AG08396 (cell line): ENCODE measurements at regions not wholly inside any gene's neighbourhood (a gene's known extent, or its start where the extent isn't known, plus 50 kb on each side); places are given as distances from the start of the nearest gene placed in this dataset.
"Not testable (repeated sequence)": the region's sequence is repeated elsewhere in the genome, so short reads cannot be mapped to it uniquely, and the experiment has no call there.

Experiments used
- DNase-seq: peaks from one replicate; pipeline ENCODE4 v3.0.0; 2012; ENCODE audit warnings: low spot score, mixed read lengths

DNA sequence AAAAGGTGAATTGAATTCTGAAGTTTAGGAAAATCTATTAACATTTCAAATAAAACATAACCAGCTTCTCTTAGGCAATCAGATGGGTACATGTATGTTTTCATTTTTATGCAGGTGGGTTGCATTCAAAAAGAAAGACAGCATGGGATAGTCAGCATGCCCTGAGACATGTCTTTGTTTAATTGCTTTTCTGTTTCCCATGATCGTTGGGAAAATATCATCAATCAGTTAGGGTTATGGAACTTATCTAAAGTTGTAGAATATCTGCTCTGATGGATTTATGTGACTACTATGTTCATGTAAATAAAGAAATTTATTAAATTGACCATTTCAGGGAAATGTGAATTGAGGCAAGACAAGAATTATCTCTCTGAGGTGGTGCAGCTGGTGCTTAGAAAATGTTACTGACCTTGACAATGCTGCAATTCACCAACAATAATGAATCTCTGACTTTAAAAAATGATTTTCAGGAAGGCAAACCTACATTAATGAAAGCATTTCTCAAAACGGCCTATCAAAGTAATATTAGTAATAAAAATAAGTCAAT, 112.7 kb downstream of the RFPL4B start:
- DNase-seq: no peak

DNA sequence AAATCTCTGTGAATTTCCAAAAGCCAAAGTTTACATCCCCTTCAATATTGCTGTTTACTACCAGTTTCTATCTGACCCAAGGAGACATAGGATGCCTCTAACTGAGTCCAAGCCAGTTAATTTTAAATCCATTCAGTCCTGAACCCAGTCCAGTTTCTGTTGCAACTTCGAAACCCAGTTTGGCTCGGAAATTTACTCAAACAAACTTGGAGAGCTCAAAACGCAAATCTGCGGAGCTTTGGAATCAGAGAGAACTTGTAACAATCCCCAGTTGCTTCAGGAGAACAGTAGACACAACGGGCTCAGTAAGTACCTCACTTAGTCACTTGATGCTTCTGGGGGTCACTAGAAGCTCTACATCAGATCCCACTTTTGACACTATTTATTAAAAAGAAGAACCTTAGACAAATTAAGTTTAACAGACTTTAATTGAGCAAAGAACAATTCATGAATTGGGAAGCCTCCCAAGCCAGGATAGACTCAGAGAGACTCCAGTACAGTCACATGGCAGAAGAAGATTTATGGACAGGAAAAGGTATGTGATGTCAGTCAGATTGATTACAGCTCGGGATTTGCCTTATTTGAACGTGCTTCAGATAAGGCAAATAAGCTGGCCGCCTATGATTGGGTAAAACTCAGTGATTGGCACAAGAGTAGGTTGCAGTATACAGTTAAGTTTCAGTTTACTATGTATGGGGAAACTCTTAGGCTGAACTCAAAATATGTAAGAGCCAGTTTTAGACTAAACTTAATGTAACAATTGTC, 118.0 kb downstream of the RFPL4B start:
- DNase-seq: no peak

DNA sequence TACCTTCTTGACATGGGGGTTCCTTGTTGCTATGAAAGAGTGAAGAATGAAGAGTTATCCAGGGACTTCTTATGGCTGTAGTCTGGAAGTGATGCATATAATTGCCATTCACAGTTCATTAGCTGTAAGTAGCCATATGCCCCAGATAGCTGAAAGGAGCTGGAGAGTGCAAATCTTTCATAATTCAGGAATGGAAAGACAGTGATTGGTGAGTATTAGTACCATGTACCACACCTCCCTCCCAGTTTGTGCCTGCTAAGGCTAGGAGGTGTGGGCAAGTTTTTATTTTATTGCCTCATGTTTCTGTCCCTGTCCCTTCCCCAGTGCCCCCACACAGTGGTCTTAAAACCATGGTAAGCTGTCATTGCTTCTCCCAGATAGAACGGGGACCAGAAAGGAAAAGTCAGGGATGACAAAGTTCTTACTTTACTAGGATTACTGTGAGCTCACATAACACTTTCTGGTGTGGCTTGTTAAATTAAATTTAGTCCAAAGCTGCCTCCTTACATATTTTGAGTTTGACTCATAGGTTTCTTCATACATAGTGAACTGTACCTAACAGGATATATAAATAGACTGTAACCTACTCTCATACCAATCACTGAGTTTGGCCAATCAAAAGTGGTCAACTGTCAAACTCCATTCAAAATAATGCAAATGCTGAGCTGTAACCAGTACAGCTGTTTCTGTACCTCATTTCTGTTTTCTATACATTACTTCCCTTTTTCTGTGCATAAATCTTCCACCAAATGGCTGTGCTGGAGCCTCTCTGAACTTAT, 119.4 kb downstream of the RFPL4B start:
- no peak for DNase-seq

DNA sequence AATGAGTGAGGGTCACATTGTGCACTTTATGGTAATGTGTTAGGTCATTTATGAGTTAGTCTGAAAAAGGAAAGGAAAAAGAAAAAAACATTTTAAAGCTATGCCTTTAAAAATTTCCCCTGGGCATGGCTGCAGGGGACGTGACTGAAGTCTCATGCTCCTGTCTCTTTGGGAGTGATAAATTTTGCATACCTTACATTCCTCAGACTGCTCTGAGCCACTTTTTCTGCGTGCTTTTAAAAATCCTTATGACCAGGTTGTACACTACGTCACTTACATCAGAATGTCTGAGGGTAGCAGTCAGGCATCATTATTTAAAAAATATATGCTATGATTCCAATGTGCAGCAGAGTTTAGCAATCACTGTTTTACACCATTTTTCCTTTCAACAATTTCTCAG, 121.2 kb downstream of the RFPL4B start:
- DNase-seq: no peak

DNA sequence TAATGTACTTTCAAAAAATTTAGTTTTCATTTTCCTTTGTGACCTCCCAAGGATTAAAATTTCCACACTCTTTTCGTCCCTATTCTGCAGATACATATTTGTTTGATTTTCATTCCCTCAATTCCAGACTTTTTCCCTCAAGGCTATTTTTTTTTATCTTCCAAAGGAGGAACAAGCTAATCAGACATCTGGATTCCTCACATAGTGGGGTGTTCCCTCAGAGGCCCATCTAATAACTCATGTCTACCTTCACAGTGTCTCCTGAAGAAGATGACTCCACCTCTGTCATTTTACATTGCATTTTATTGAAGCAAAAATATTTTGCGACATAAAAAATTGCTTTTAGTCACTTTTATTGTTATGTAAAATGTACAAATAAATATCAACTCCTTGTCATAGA, 122.2 kb downstream of the RFPL4B start:
- DNase-seq: no peak

DNA sequence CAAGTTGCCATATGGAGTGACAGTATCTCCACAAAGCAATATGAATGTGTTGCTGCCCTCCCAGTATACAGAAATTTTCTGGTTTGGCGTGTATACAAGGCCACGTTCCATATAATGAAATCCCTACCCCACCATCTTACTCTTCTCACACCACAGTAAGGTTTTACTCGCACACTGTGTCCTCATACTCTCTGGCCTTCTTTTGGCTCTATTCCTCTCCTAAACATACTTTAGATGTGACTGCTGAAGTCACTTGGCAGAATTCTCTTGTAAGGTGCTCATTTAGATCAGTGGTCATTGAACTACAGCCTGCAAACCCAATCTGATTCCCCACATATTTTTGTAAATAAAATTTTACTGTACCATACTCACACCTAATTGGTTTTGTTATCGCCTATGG, 123.2 kb downstream of the RFPL4B start:
- DNase-seq: no peak

DNA sequence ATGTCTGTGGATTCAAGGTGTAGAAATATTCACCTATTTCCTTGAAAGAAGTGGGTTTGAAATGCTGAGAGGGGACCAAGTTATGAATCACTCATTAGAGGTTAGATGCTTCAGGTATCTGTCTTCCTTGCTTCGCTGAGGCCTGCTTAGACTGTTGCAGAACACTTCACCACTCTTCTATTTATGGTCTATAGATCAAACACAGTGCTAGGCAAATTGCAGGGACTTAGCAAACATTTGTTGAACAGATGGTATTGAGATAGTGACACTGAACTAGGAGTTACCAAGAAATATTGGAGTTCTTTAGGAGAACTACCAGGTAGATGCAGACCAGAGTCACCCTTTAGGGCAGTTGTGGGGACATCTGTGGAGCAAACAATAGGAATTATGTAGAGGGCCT, 123.8 kb downstream of the RFPL4B start:
- no peak for DNase-seq

DNA sequence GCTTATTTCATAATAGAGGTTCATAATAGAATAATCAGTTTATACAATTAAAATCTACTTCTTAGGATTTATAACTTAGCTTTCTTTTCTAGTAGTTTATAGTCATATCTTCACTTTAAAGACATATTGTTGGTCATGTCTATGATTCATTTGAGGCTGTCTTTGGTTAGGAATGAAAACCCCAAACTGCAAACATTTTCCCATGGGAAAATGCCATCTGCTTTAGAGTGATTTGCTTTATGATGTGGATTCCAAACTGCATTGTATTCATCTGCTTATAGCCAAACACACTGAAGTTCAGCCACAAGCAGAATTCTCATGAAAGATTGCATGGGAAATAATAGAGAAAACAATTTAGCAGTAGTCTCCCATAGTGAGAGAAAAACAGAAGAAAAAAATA, 128.0 kb downstream of the RFPL4B start:
- no peak for DNase-seq

DNA sequence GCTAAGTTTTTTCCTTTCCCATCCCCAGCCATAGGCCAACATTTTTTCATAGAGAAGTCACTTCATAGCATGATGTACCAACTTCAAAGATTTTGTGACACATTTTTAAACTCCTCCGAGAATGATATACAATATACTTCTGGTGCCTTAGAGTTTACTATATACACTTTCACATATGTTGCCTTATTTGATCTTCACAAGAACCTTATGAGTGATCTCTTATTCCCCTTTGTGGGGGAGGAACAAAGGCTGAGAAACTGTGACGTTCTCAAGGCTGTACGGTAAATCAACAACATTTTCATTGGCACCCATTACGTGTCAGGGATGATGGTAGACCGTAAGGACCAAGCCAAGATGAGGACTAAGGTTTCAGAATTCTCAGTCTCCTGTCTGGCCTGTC, 130.0 kb downstream of the RFPL4B start:
- DNase-seq: no peak

DNA sequence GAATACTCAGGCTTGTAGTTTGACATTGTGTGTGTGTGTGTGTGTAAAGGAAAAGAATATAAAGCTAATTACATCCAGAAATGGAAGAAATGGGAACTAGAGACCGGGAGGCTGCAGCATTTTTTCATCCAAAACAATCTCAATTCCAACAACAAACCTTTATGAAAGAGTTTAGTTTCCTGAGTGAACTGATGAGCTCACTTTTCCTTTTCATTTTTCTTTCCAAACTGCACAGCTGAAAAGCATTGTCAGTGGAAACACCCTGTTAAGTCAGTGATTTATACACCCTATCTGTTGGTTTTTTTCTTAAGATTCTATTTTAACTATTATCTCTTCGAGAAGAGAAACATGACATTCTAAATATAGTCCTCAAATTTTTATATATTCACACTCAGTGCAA, 130.9 kb downstream of the RFPL4B start:
- no peak for DNase-seq

DNA sequence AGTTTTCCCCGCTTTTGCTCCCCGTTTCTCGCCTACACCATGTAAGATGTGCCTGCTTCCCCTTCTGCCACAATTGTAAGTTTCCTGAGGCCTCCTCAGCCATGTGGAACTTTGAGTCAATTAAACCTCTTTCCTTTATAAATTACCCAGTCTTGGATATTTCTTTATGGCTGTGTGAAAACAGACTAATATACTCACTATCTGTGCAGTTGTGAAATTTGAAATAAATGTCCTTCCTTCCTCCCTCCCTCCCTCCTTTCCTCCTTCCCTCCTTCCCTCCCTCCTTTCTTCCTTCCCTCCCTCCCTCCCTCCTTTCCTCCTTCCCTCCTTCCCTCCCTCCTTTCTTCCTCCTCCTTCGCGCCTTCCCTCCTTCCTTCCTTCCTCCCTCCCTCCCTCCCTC, 132.8 kb downstream of the RFPL4B start:
- not testable (repeated sequence) for DNase-seq

DNA sequence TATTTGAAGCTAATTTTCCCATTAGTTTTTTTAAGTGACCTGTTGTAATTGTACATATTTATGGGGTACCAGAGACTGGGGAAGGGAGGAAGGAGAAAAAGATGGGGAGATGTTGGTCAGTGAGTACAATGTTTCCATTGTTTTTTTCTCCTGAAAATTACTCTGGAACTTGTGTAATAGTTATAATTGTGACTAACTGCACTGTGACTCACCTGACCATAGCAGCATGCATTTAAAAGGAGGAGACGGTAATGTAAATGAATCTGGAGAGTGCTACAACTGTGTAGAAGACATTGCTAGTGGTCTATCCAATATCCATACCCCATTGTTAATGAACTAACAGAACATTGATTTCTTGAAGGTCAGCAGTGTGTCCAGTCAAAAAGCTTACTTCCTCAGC, 133.4 kb downstream of the RFPL4B start:
- DNase-seq: peak; percentile 22

DNA sequence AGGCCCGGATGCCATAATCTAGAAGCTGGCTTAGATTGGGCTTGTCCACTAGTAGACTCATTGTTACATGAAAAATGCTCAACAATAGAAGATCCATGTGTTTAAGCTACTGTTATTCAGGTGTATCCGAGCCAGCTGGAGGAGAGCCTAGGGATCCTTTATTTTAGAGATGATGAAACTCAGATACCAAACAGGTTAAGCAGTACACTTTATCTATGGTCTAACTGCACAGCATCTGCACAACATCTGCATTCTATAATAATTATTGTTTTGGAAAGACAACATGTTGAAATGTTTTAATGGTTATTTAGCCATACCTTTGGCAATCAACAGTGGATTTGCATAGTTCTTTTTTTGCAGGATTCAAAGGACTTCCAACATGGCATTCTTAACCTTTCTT, 134.1 kb downstream of the RFPL4B start:
- no peak for DNase-seq

DNA sequence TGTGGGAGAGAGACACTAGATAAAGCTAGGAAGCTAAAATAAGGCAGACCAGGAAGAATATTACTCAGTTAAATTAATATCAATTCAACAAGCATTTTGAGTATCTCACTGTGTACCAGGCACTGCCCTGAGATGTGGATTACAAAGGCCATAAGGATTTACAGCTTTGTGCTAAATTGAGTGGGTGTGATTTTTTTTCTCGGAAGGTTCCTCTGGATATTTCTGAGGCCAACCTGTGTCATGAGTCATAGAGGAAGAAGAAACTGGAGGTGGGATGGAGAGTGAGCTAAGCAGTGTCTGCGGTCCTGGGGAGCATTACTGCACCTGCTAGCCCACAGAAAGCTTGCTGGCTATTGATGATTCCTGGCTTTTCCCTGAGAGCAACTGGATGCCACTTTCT, 135.2 kb downstream of the RFPL4B start:
- DNase-seq: no peak

DNA sequence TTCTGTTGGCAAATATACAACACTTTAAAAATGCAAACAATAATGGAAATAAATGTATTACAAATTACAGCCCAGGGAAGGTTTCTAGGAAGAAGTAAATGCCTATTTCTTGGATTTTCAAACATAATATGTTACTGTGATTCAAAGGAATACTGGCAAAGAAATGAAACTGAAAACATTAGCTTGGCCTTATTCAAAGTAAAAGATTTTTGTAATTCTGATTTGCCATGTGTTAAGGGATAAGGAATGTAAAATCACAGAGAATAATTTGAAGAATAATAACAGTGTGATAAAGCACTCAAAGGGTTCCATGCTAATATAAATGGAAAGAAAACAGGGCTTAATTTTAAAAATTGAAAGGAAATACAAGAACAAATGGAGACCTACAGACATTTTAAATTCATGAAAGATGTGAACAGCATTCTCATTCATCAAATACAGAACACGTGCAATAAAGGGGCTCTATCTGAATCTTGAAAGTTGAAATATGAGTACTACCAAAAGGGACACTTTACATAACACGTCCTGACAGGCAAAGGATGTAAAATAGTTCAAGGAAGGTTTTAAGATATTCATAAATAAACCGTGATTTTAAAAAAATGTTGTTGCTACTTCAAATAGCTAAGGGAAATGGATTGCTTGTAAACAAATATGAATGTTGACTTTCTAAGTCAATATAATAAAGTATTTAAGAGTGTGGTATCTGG, 138.1 kb downstream of the RFPL4B start:
- no peak for DNase-seq

DNA sequence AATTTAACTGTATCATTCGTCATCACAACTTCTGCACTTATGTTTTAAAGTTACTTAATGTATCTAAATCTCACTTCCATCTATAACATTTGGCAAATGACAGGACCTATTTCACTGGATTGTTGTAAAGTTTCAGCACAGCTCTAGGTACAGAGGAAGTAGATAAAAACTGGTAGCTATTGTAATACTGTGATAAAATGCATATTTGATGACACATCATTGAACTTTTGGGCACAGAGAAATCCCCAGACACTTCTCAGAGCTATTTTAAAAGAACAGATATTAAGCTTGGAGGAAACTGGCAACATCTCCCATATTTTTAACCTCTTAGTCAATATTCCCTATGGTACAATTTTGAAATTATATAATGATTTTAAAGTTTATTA, 138.7 kb downstream of the RFPL4B start:
- no peak for DNase-seq

DNA sequence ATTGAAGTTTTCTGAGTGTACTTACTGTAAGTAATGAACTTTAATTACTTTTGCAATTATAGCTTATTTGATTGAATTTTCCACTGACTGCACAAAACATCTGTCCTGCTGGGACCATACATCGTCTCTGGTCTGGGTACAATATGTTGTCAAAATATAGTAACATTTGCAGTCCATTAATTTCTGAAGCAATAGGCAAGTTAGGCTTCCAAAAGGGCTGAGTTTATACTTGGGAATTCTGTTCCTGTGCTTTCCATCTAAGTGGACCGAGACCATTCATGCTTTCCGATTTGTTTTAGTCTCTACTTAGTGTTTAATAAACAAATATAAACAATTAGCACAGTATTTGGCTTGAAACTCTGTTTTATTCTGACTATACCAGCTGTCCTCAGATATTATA, 139.3 kb downstream of the RFPL4B start:
- DNase-seq: no peak

DNA sequence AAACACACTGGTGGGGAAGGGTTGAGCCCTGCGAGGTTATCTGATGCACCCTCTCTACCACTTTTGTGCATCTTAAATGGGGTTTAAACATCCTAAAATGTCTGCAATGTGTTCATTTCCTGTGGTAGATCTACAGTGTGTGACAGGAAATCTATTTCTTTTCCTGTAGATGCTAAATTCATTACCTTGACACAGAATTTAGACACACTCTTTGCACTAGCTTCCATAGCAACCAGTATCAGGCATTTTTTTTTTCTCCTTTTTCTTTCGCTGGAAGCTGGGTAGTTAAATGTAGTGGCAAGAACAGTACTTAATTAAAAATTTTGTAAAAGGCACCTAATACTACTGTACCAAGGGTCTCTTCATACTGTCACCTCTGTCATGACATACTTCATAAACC, 141.1 kb downstream of the RFPL4B start:
- no peak for DNase-seq

DNA sequence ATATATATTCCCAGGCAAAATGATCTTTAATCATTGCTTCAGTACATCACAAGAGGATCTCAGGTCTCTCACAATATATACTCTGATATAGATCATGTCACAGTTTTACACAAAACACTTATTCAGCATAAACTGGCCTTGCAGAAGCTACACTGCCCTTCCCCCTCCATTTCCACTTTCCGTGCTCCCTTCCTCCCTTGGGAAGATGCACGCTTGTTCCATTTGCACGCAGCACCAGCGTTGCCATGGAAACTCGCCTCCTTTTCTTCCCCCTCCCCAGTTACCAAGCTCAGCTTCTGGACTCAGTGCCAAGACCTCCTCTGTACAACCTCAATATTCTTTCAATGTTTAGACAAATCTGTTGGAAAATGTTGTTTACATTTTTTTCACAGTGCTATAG, 154.6 kb downstream of the RFPL4B start:
- DNase-seq: peak; percentile 12

DNA sequence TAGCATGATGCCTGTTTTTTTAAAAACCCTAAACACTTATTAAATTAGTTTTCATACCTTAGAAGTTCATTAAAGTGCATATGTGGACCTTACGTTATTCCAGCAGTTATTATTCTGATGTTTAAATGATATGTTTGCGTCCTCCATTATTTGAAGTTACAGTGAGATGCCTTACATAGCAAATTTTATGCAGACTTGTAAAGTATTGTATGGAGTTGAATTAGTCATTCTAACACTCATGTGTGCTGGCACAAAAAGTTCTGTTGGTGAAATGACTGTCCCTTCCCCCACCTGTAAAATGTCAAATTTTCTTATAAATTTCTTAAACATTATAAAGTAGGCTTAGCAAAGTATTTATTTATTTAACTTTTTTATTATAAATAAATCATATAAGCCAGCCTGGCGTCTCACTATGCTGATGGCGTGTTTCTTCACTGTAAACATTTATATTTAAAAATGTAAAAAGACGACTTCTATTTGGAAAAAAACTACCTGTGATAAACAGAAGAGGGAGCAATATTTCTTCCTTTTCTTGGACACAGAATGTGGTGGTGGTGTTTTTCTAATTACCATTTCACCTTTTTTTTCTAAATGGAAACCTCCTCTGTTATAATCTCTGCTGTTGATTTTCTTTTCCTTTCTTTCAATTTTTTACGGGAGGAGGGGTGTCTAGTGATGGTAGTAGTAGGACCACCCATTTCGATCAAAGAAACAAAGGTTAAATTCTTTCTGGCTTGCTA, 155.4 kb downstream of the RFPL4B start:
- DNase-seq: peak; percentile 34

DNA sequence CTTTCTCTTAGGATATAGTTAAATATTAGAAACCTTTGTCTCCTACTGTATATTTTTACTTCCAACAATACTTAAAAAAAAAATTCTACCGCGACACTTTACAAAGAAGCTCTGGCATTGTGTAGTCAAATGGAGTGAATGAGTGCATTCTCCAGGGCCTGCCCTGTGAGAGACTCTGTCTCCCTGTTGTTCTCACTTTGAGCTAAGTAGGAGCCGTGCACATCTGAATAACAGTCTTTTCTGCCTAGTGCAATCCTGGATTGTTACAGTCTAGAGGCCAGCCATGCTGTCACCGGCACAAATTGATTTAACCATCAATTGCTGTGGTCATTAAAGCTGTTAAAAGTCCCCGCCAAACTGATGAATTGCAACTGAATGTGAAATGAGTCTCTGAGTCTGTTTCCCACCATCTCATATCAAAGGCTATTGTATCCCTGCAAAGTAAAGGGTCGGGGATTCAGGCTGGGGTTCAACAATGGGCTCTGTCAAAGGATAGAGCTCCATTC, 156.0 kb downstream of the RFPL4B start:
- peak; percentile 7 for DNase-seq

DNA sequence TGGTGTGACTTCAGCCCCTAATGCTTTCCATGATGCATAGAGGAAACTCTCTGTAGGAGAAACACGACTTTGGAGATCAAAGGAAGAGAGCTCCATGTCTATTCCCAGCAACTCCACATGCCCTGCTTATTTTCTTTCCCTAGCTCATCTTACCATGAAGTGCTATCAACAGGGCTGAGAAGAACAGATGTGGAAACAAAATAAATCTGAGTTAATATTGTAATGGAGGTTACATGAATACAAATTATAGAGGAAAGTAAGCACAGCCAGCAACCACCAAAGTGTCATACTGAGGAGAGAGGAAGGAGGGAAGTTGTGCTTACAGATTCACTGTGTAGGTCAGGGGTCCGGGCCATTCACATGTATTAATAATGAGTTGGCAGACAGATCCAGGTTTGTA, 157.5 kb downstream of the RFPL4B start:
- no peak for DNase-seq
